SJSA1 (cell line): ENCODE measurements at regions not wholly inside any gene's neighbourhood (a gene's known extent, or its start where the extent isn't known, plus 50 kb on each side); places are given as distances from the start of the nearest gene placed in this dataset.
"Not testable (repeated sequence)": the region's sequence is repeated elsewhere in the genome, so short reads cannot be mapped to it uniquely, and the experiment has no call there.

Source experiments
- DNase-seq, 2 experiments: peaks; one replicate each; pipeline ENCODE4 v3.0.0-alpha.2; 2015 to 2020; ENCODE audit warnings: low spot score in 2 of 2, low read depth in 1 of 2
- H3K27ac ChIP-seq: fragments of 250-450 bp; sonication (Bioruptor Pico); 2 replicates; pipeline ENCODE4 v1.5.1; 2020; ENCODE audit warnings: mild to moderate bottlenecking, moderate library complexity
- H3K27me3 ChIP-seq: fragments of 250-450 bp; sonication (Bioruptor Pico); replicated peaks from 2 replicates; pipeline ENCODE4 v1.5.1; 2020; ENCODE audit warnings: mild to moderate bottlenecking, moderate library complexity
- H3K36me3 ChIP-seq: fragments of 250-450 bp; sonication (Bioruptor Pico); 2 replicates; pipeline ENCODE4 v1.5.1; 2020; ENCODE audit warnings: mild to moderate bottlenecking
- H3K4me1 ChIP-seq: fragments of 250-450 bp; sonication (Bioruptor Pico); replicated peaks from 2 replicates; pipeline ENCODE4 v1.6.1; 2021; ENCODE audit warnings: mild to moderate bottlenecking
- H3K4me3 ChIP-seq: fragments of 250-450 bp; sonication (Bioruptor Pico); 2 replicates; pipeline ENCODE4 v1.5.1; 2020; ENCODE audit warnings: mild to moderate bottlenecking
- H3K9me3 ChIP-seq: fragments of 250-450 bp; sonication (Bioruptor Pico); replicated peaks from 2 replicates; pipeline ENCODE4 v1.5.1; 2020; ENCODE audit warnings: mild to moderate bottlenecking

DNA sequence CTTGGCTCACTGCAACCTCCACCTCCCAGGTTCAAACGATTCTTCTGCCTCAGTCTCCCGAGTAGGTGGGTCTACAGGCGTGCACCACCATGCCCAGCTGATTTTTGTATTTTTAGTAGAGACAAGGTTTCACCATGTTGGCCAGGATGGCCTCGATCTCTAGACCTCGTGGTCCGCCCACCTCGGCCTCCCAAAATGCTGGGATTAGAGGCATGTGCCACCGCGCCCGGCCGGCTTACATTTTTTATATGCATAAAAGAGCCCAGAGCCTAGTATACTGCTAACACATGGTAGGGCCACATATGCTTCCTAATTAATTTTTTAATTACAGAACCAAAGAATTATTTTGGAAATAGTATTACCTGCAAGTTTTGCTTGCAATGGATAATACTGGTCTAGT lies 1325.4 kb downstream of the PLA2G4A start:
- Histone ChIP-seq H3K27ac (no peak overlapping the region), H3K4me3 (no peak overlapping the region), H3K4me1 (no peaks in the 10 kb centered on the region)

DNA sequence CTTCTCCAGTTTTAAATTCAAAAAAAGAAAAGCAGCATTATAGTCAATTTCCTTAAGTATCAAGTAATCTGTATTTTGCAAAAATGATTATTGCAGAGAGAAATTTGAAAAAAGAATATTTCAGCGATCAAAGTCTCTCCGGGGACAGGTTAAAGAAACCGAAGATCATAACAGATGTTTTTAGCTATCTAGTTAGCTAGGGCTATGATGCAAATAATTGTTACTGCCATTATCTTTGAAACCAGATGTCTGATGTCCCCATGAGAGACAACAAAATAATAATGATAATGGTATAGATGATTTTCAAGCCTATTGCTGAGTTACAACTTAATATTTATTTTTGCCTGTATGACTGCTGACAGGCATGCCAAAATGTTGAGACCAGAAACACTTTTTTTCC lies 1326.0 kb downstream of the PLA2G4A start:
- Histone ChIP-seq H3K27ac (no peak overlapping the region), H3K27me3 (no peaks in the 10 kb centered on the region), H3K4me1 (no peaks in the 10 kb centered on the region), H3K4me3 (no peak overlapping the region), H3K36me3 (no peaks in the 10 kb centered on the region), H3K9me3 (no peaks in the 10 kb centered on the region)
- DNase-seq = no peak

More for the DNA sequence above, 1325.4 kb downstream of the PLA2G4A start:
- Histone ChIP-seq H3K9me3 (no peaks in the 10 kb centered on the region), H3K36me3 (no peaks in the 10 kb centered on the region), H3K27me3 (no peaks in the 10 kb centered on the region)
- no peak for DNase-seq

DNA sequence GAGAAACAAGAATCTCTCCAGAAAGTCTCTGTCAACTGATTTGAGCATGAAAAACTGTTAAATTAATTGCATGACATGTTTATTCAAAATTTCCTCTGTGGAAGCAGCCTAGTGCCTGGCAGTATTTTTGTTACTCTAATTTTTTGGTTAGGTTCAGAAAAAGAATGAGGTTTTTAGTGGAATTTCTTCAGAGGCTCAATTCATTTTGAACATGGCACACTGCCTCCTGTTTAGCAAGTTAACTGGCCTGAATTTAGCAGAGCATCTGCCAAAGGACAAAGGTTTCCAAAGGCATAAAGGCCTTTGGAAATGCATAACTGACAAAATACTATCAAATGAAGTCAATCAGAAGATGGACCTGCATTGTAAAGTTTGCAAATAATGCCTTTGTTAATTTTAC lies 1326.5 kb downstream of the PLA2G4A start:
- no peaks in the 10 kb centered on the region for H3K9me3 ChIP-seq
- DNase-seq = no peak
- H3K36me3 ChIP-seq = no peaks in the 10 kb centered on the region
- H3K27me3 ChIP-seq = no peaks in the 10 kb centered on the region
- H3K27ac ChIP-seq = no peak overlapping the region
- H3K4me3 ChIP-seq = no peak overlapping the region
- H3K4me1 ChIP-seq = no peaks in the 10 kb centered on the region

DNA sequence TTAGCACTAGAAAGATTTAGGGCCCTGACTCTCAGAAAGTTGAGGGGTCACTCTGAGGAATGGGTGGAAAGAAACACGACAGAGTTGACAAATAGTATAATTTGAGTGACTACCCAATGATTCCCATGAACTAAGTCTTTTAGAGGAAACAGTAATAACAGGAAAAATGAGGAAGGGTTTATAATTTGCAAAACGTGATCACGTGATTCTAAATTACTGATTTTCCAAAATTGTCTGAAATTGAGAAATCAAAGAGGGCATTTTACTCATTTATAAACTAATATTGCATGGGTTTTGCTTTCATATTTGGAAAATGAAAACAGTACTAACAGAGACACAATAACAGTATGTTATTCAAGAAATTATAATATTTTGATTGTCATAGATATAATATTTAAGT lies 1335.7 kb downstream of the PLA2G4A start:
- no peak overlapping the region for H3K4me3 ChIP-seq

DNA sequence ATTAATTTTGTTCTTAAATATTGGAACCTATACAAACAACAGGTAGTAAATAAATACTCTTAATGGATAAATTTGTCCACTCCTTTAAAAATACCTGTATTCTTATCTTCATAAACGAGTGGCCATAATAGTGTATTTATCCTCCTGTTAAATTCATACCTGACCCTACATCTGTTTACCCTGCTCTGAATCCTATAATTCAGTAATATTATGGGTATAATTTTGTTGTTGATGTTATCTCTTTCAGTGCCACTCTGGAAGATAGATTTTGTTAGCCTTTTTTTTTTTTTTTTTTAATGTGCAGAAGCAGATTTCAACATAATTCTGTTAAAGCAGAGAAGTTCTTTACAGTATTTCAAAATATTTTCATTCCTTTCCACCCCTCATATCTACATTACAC lies 1337.9 kb downstream of the PLA2G4A start:
- H3K4me1 ChIP-seq = no peaks in the 10 kb centered on the region
- H3K4me3 ChIP-seq = no peak overlapping the region
- no peak for DNase-seq
- H3K36me3 ChIP-seq = no peaks in the 10 kb centered on the region
- no peak overlapping the region for H3K27ac ChIP-seq
- 0 out of 2 replicates have a peak, but pooled peaks cover 2% of the 10 kb centered on the region for H3K27me3 ChIP-seq
- no peaks in the 10 kb centered on the region for H3K9me3 ChIP-seq

More for the DNA sequence above, 1335.7 kb downstream of the PLA2G4A start:
- Histone ChIP-seq H3K36me3 (no peaks in the 10 kb centered on the region), H3K4me1 (no peaks in the 10 kb centered on the region), H3K9me3 (no peaks in the 10 kb centered on the region), H3K27ac (no peak overlapping the region), H3K27me3 (0 out of 2 replicates have a peak, but pooled peaks cover 2% of the 10 kb centered on the region)
- no peak for DNase-seq

DNA sequence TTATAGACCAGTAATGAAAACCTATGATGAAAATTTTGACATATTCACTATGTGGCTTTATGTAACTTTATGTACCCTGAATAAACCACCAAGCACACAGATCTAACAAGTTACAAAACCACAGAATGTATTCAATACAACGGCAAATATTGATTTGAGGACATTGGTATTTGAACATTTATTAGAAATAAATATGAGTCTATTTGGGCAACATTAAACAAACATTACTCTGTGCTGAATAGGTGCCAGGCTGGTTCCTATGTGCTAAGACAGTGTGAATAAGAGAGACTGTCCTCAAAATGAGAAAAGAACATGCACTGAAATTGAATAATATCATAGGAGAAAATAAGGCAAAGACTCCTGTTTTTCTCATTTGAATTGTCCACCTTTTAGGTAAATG lies 1341.2 kb downstream of the PLA2G4A start:
- no peak overlapping the region for H3K4me3 ChIP-seq
- no peak for DNase-seq
- no peaks in the 10 kb centered on the region for H3K36me3 ChIP-seq
- no peaks in the 10 kb centered on the region for H3K4me1 ChIP-seq
- H3K9me3 ChIP-seq = no peaks in the 10 kb centered on the region
- 0 out of 2 replicates have a peak, but pooled peaks cover 2% of the 10 kb centered on the region for H3K27me3 ChIP-seq
- H3K27ac ChIP-seq = no peak overlapping the region

DNA sequence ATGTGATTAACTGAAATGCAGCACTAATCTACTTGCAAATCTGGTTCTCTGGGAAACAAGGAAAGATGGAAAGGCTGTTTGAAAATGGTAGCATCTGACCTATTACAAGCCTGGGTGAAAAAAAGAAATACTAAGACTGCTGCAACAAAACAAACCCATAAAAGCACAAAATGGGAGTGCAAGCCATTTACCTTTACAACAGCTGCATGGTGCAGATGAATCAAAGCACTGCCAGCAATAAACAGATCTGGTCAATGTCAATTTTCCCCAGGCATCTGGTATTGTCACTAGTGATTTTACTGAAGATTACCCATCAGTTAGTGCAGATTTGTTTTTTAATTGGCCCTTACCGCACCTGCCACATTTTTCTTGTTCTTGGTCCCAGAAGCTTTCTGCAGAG lies 1341.7 kb downstream of the PLA2G4A start:
- no peaks in the 10 kb centered on the region for H3K9me3 ChIP-seq
- no peaks in the 10 kb centered on the region for H3K27me3 ChIP-seq
- no peak for DNase-seq
- H3K36me3 ChIP-seq = no peaks in the 10 kb centered on the region
- H3K4me3 ChIP-seq = no peak overlapping the region
- no peaks in the 10 kb centered on the region for H3K4me1 ChIP-seq
- no peak overlapping the region for H3K27ac ChIP-seq

DNA sequence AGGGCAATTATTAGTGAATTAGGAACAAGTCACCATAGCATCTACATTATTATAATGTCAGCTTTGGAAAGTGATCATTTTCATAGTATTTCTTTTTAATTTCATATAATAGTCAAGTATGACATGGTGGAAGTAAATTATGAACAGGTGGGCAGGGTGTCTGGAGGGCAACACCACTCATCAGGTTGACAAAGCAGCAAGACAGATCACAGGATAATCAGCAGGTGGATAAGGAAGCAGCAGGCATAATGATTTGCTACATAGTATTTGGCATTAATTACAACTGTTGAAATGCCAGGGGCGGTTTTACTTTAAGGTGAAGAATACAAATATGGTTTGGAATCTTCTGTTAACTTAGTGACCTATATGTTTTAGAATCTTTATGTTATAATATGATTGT lies 1342.2 kb downstream of the PLA2G4A start:
- no peaks in the 10 kb centered on the region for H3K4me1 ChIP-seq
- no peak for DNase-seq
- no peaks in the 10 kb centered on the region for H3K36me3 ChIP-seq
- H3K9me3 ChIP-seq = no peaks in the 10 kb centered on the region
- no peak overlapping the region for H3K27ac ChIP-seq
- no peaks in the 10 kb centered on the region for H3K27me3 ChIP-seq
- H3K4me3 ChIP-seq = no peak overlapping the region

DNA sequence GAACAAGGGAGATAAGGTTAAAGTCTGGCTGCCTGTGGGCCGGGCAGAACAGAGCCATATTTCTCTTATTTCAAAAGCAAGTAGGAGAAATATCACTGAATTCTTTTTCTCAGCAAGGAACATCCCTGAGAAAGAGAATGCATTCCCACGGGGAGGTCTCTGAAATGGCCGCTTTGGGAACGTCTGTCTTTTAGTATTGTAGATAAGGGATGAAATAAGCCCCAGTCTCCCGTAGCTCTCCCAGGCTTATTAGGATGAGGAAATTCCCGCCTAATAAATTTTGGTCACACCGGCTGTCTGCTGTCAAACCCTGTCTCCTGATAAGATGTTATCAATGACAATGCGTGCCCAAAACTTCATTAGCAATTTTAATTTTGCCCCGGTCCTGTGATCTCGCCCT lies 1353.3 kb downstream of the PLA2G4A start:
- not testable (repeated sequence) for H3K4me1 ChIP-seq, DNase-seq, H3K27ac ChIP-seq, H3K4me3 ChIP-seq, H3K27me3 ChIP-seq, H3K36me3 ChIP-seq, H3K9me3 ChIP-seq

DNA sequence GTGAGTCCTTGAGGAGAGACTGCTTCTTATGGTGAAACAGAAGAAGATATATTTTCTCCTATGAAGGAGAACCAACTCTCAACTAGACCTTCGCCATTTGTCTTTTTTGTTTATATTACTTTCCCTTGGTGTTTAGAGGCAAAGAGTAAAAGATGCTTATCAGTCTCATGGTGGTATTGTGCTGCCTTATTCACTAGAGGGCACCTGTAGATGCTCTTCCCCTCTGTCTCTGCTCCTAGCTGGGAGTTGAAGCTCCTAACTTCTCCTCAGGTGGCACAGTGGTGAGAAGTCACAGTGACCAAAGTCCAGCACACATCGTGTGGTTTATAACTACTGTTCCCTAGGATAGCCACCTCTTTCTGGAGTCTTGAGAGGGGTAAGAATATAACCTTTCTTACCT lies 1359.6 kb downstream of the PLA2G4A start:
- no peaks in the 10 kb centered on the region for H3K27me3 ChIP-seq
- H3K4me3 ChIP-seq = no peak overlapping the region
- DNase-seq = no peak
- H3K4me1 ChIP-seq = no peaks in the 10 kb centered on the region
- no peaks in the 10 kb centered on the region for H3K36me3 ChIP-seq
- H3K27ac ChIP-seq = no peak overlapping the region
- 0 out of 2 replicates have a peak, but pooled peaks cover 2% of the 10 kb centered on the region for H3K9me3 ChIP-seq

DNA sequence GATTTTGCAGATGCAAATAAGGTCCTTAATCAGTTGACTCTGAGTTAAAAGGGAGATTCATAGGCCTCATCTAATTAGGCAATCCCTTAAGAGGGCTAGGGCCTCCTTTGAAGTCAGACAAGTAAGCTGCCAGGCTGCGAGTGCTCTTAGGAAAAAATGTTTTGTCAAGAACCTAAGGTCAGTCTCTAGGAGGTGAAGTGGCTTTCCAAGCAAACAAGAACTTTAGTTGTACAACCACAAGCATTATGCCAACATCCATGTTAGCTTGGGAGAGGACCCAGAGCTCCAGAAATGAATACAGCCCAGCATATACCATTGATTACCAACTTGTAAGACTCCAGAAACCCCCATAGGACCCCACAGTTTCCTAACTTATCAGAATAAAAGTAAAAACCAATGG lies 1366.2 kb downstream of the PLA2G4A start:
- Histone ChIP-seq H3K27ac (no peak overlapping the region), H3K4me3 (no peak overlapping the region), H3K27me3 (no peaks in the 10 kb centered on the region), H3K4me1 (no peaks in the 10 kb centered on the region), H3K36me3 (no peaks in the 10 kb centered on the region), H3K9me3 (0 out of 2 replicates have a peak, but pooled peaks cover 3% of the 10 kb centered on the region)
- DNase-seq = no peak

DNA sequence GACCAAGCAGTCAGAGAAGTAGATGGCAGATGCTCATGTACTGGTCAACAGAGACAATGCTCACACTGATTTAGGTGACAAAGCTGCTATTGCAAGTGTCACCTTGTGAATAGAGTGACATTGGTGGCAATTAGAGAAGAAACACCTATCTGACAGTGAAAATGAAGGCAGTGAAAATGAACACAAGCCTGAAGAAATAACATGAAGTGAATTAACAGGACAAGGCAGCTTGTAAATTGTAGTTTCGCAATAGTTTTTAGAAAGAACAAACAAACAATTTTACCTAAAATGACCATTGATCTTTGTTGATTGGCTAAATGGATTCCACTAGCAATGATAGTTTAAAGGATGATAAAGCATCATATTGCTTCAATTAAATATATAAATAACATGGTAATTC lies 1389.5 kb downstream of the PLA2G4A start:
- no peaks in the 10 kb centered on the region for H3K4me1 ChIP-seq

DNA sequence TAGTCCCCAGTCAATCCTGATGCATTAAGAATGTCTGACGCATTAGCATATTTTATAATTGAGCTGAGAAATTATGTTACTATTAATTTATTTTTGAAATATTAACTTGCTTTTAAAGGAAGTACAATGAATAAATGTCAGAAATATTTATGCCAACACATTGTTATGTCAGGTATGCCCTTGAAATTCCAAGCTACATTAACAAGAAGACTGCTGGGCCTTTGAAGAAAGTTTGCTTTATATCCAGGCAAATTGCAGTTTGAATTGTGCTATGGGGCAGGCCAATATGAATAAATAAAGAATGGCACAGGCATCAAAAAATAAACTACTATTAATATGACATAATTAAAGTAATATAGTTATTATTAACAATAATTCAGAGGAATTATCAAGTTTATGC lies 1391.3 kb downstream of the PLA2G4A start:
- Histone ChIP-seq H3K27ac (no peak overlapping the region), H3K4me1 (no peaks in the 10 kb centered on the region), H3K4me3 (no peak overlapping the region), H3K27me3 (no peaks in the 10 kb centered on the region), H3K36me3 (no peaks in the 10 kb centered on the region), H3K9me3 (no peaks in the 10 kb centered on the region)
- DNase-seq = no peak

More for the DNA sequence above, 1389.5 kb downstream of the PLA2G4A start:
- Histone ChIP-seq H3K4me3 (no peak overlapping the region), H3K36me3 (no peaks in the 10 kb centered on the region), H3K9me3 (no peaks in the 10 kb centered on the region; the same call in 1 of the 2 replicates), H3K27ac (no peak overlapping the region), H3K27me3 (no peaks in the 10 kb centered on the region)
- no peak for DNase-seq

DNA sequence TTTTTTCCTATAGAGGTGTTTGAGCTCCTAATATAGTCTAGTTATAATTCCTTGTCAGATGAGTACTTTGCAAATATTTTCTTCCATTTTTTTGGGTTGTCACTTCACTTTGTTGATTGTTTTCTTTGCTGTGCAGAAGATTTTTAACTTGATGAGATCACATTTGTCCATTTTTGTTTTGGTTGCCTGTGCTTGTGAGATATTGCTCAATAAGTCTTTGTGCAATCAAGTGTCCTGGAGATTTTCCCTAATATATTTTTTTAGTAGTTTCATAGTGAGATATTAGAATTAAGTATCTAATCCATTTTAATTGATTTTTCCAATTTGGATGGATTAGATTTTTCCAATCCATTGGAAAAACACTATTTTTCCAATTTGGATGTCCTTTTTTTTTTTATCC lies 1395.5 kb downstream of the PLA2G4A start:
- Histone ChIP-seq H3K36me3 (no peaks in the 10 kb centered on the region), H3K4me3 (no peak overlapping the region), H3K9me3 (no peaks in the 10 kb centered on the region), H3K4me1 (no peaks in the 10 kb centered on the region), H3K27me3 (no peaks in the 10 kb centered on the region), H3K27ac (no peak overlapping the region)
- no peak for DNase-seq

DNA sequence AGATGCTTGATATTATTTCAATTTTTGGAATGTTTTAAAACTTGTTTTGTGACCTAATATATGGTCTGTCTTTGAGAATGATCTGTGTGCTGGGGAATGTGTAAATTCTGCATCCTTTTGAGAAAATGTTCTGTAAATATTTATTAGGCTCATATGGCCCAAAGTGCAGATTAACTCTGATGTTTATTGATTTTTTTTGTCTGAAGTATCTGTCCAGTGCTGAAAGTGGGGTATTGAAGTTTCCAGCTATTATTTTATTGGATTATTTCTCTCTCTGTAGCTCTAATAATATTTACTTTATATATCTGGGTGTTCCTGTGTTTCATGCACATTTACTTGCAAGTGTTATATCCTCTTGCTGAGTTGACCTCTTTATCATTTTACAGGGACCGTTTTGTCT lies 1397.2 kb downstream of the PLA2G4A start:
- no peaks in the 10 kb centered on the region for H3K4me1 ChIP-seq
- H3K9me3 ChIP-seq = no peaks in the 10 kb centered on the region
- H3K27me3 ChIP-seq = no peaks in the 10 kb centered on the region
- H3K4me3 ChIP-seq = no peak overlapping the region
- no peak for DNase-seq
- no peak overlapping the region for H3K27ac ChIP-seq
- H3K36me3 ChIP-seq = no peaks in the 10 kb centered on the region
